Small intestine (tissue), 7 donors: ENCODE measurements at regions not wholly inside any gene's neighbourhood (a gene's known extent, or its start where the extent isn't known, plus 50 kb on each side); places are given as distances from the start of the nearest gene placed in this dataset.
"Not testable (repeated sequence)": the region's sequence is repeated elsewhere in the genome, so short reads cannot be mapped to it uniquely, and the experiment has no call there.

Experiments used
- DNase-seq, 2 donors: peaks; one replicate each; pipeline versions ENCODE4 v3.0.0 to v3.0.0-alpha.2; 2013
- FAIRE-seq: peaks from 2 replicates; lab custom pipeline; 2012; peaks lifted over from hg19 to GRCh38; lab: Jason Lieb, UNC
- H3K27ac ChIP-seq, 3 donors: one replicate each; pipeline ENCODE4 v1.5.1; 2013; ENCODE audit warnings: low read length in 2 of 3, mild to moderate bottlenecking in 2 of 3, control low read depth in 1 of 3, inconsistent platforms in 1 of 3, low read depth in 1 of 3, moderate library complexity in 1 of 3
- H3K27me3 ChIP-seq, 3 donors: one replicate each; pipeline ENCODE4 v1.6.1; 2013; ENCODE audit warnings: low read length in 3 of 3, inconsistent platforms in 1 of 3; ENCODE audit not compliant: control insufficient read depth in 3 of 3, insufficient read depth in 3 of 3
- H3K36me3 ChIP-seq, 3 donors: one replicate each; pipeline ENCODE4 v1.6.1; 2013; ENCODE audit warnings: low read length in 3 of 3, inconsistent platforms in 1 of 3, low read depth in 1 of 3, mild to moderate bottlenecking in 1 of 3, moderate library complexity in 1 of 3; ENCODE audit not compliant: control insufficient read depth in 3 of 3, insufficient read depth in 2 of 3
- H3K4me1 ChIP-seq, 3 donors: one replicate each; pipeline ENCODE4 v1.6.1; 2013; ENCODE audit warnings: low read length in 2 of 3, inconsistent platforms in 1 of 3, low read depth in 1 of 3, mild to moderate bottlenecking in 1 of 3, moderate library complexity in 1 of 3; ENCODE audit not compliant: control insufficient read depth in 3 of 3, insufficient read depth in 2 of 3
- H3K4me3 ChIP-seq, 3 donors: one replicate each; pipeline ENCODE4 v1.5.1; 2013; ENCODE audit warnings: low read length in 3 of 3, control low read depth in 1 of 3, inconsistent platforms in 1 of 3, low read depth in 1 of 3, mild to moderate bottlenecking in 1 of 3, moderate library complexity in 1 of 3
- H3K9me3 ChIP-seq, 2 donors: one replicate each; pipeline ENCODE4 v1.6.1; 2013; ENCODE audit warnings: low read depth in 1 of 2, low read length in 1 of 2; ENCODE audit not compliant: control insufficient read depth in 2 of 2, insufficient read depth in 1 of 2
- WGBS, 3 donors: extraction: QIAGEN DNeasy Blood & Tissue Kit; methylation state at CpG; one replicate each; pipeline ENCODE4 v1.1.7; 2013; 5-methylcytosine and 5-hydroxymethylcytosine counted together
- donor health status: healthy with polysubstance abuse.
- donor health status: control.
- donor health status: control.
- donor health status: Bipolar disorder and iron deficiency.
- donor health status: healthy.

DNA sequence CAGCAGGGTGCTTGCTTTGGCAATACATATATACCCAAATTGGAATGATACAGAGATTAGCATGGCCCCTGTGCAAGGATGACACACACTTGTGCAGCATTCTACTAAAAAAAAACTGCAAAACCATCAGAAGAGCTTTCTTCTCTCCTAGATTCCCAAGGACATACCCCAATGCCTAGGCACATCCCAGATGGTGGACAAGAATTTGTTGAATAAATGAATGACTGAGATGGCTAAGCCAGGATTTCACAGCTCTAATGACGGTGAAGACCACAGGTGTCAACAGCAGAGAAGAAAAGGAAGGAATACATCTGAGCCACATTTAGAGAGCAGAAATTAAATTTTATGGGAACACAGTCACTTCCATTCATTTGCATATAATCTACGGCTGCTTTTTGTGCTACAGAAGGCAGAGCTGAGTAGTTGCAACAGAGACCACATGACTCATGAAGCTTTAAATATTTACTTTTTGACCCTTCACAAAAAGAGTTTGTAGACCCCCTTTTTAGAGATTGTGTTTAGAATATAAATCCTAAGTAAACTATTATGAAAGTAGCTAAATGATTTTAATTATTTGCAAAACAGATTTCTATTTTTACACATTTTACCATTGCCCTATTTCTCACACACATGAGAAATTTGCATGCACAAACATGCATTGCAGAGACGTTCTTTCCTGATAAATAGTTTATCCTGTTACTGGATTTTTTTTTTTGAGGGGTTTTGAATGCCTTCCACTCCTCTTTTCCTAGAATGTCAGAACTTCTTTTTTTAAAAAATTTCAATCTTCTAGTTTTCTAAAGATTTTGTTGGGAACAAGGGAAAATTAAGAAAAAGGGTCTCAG lies 119.0 kb downstream of the PMAIP1 start:
- 27 to 49% (median 38%) methylated on average over 2 to 3 of the region's 3 CpGs for WGBS, 3 donors
- no peaks in the 10 kb centered on the region for H3K4me1 ChIP-seq
- H3K36me3 ChIP-seq: no peaks in the 10 kb centered on the region
- H3K9me3 ChIP-seq: no peaks in the 10 kb centered on the region
- DNase-seq (no peak), FAIRE-seq (no peak)
- no peak overlapping the region for H3K27ac ChIP-seq
- no peak overlapping the region for H3K4me3 ChIP-seq
- no peaks in the 10 kb centered on the region for H3K27me3 ChIP-seq

DNA sequence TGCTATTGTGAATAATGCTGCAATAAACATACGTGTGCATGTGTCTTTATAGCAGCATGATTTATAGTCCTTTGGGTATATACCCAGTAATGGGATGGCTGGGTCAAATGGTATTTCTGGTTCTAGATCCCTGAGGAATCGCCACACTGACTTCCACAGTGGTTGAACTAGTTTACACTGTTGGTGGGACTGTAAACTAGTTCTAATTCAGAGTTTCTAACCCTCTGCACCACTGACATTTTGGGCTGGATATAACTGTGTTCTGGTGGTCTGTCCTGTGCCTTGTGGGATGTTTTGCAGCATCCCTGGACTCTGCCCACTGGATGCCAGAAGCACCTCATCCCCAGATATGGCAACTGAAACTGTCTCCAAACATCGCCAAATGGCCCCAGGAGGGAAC lies 118.3 kb downstream of the PMAIP1 start:
- not testable (repeated sequence) for H3K4me3 ChIP-seq, H3K27ac ChIP-seq, H3K9me3 ChIP-seq, H3K36me3 ChIP-seq, FAIRE-seq, DNase-seq, H3K27me3 ChIP-seq, H3K4me1 ChIP-seq
- WGBS, 3 donors: 84 to 93% (median 87%) methylated on average over 2 of the region's 3 CpGs

DNA sequence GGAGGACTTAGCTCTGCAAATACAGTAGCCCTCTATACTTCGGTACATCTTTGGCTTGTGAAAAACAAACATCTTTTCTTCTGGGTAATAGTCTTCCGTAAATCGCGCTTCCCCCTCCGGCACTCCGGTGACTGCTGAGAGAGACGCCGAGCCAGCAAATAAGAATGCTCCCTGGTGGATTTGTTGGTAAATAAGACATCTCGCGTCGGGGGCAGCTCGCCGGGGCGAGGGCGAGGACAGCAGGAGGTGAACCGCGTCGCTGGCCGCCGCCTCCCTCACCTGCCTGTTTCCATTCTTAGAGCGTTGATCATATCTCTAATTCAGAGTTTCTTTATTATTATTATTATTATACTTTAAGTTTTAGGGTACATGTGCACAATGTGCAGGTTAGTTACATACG lies 117.6 kb downstream of the PMAIP1 start:
- H3K4me3 ChIP-seq: no peak overlapping the region
- H3K9me3 ChIP-seq: peaks cover 0 to 3% of the 10 kb centered on the region in 2 donors
- H3K27me3 ChIP-seq: no peaks in the 10 kb centered on the region
- FAIRE-seq (no peak), DNase-seq (no peak)
- H3K4me1 ChIP-seq: no peaks in the 10 kb centered on the region
- no peaks in the 10 kb centered on the region for H3K36me3 ChIP-seq
- H3K27ac ChIP-seq: no peak overlapping the region
- 95 to 97% (median 95%) methylated on average over 21 of the region's 22 CpGs for WGBS, 3 donors

DNA sequence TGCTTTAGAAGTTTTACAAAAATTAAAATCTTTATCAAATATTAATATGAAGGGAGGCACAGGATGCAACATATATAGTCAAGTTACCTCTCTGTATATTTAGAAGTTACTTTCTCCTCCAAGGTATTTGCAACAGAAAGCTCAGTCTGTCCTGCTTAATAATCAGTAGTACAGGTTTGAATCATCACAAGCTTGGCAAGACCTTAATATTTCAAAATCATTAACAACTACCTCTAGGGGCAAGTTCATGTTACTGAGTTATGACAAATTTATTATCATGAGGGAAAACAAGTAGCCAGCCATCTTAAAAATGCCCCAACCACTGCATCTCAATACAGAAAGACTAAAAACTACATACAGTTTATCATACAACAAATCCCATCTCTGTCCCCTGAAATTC lies 116.0 kb downstream of the PMAIP1 start:
- H3K4me3 ChIP-seq, DNase-seq, H3K36me3 ChIP-seq, H3K27ac ChIP-seq, H3K27me3 ChIP-seq, H3K4me1 ChIP-seq, H3K9me3 ChIP-seq, FAIRE-seq: not testable (repeated sequence)

DNA sequence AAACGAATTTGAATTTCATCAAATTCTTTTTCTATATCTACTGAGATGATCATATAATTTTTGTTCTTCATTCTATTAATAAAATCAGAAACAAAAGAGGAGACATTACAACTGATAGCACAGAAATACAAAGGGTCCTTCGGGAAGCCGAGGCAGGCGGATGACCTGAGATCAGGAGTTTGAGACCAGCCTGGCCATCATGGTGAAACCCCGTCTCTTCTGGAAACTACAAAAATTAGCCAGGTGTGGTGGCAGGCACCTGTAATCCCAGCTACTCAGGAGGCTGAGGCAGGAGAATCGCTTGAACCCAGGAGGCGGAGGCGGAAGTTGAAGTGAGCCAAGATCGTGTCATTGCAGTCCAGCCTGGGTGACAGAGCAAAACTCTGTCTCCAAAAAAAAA lies 113.4 kb downstream of the PMAIP1 start:
- peaks cover 0 to 12% of the 10 kb centered on the region in 2 donors for H3K9me3 ChIP-seq
- H3K4me3 ChIP-seq, H3K4me1 ChIP-seq, H3K27ac ChIP-seq, H3K36me3 ChIP-seq, H3K27me3 ChIP-seq, FAIRE-seq, DNase-seq: not testable (repeated sequence)
- WGBS, 3 donors: 86 to 95% (median 92%) methylated on average over 9 of the region's 9 CpGs

DNA sequence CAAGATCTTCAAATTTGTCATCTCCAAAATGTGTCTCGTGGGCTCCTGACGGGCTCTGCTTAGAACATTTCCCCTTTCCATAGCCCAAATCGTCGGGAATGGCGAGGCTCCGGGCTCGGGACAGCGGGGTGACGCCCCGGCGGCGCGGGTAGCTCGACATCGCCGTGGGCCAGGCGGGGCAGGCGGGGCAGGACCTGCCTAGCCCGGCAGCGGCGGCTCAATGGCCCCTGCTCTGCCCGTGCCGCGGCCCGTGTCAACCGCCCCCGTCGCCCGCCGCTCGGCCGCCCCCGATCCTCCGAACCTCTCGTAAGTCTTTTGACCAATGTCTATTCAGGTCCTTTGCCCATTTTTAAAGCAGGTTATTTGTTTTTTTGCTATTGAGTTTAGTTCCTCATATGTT lies 111.2 kb downstream of the PMAIP1 start:
- H3K4me3 ChIP-seq: no peak overlapping the region
- no peak overlapping the region for H3K27ac ChIP-seq
- no peaks in the 10 kb centered on the region for H3K4me1 ChIP-seq
- FAIRE-seq (no peak), DNase-seq (no peak)
- 96 to 98% (median 96%) methylated on average over 30 to 35 of the region's 35 CpGs for WGBS, 3 donors
- H3K36me3 ChIP-seq: no peaks in the 10 kb centered on the region
- H3K9me3 ChIP-seq: peaks cover 0 to 12% of the 10 kb centered on the region in 2 donors
- H3K27me3 ChIP-seq: no peaks in the 10 kb centered on the region

DNA sequence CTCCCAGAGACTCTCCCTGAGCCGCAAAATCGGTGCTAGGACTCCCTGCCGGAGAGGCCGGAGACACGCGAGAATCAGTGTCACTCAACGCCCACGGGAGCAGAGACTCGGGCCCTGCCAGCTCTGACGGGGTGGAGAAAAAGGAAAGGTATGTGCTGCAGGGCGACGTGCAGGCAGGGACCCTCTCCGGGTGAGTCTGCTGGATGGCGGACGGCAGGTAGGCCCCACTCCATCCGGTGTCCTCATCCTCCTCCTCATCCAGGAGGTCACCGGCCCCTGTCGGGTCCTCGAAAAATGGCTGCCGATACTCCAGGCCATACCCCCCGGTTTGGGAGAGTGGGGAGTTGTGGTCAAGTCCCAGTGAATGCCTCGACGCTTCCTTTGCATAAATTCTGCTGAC lies 110.7 kb downstream of the PMAIP1 start:
- Histone ChIP-seq H3K27ac (no peak overlapping the region), H3K4me1 (no peaks in the 10 kb centered on the region), H3K27me3 (no peaks in the 10 kb centered on the region), H3K4me3 (no peak overlapping the region), H3K9me3 (peaks cover 0 to 12% of the 10 kb centered on the region in 2 donors), H3K36me3 (no peaks in the 10 kb centered on the region)
- FAIRE-seq (no peak), DNase-seq (no peak)
- WGBS, 3 donors: 94 to 97% (median 95%) methylated on average over 23 of the region's 23 CpGs

DNA sequence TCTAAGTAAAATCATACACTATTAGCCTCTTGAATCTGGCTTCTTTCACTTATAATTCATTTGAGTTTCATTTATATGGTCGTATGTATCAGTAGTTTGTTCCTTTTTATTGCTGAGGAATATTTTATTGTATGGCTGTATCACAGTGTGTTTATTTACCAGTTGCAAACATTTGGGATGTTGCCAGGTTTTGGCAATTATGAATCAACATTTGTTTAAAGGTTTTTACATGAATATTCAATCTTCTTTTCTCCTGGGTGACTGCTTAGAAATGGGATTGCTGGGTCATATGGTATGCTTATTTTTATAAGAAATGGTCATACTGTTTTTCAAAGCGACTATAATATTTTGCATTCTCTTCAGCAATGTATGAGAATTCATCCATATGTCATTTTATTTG lies 107.9 kb downstream of the PMAIP1 start:
- Histone ChIP-seq H3K9me3 (peaks cover 0 to 16% of the 10 kb centered on the region in 2 donors), H3K27ac (no peak overlapping the region), H3K36me3 (no peaks in the 10 kb centered on the region), H3K4me3 (no peak overlapping the region), H3K4me1 (no peaks in the 10 kb centered on the region), H3K27me3 (no peaks in the 10 kb centered on the region)
- WGBS, 3 donors: 37 to 49% (median 37%) methylated on average over 2 of the region's 2 CpGs
- DNase-seq (no peak), FAIRE-seq (no peak)
